Activated CD4-positive, alpha-beta memory T cell treated with anti-CD3 and anti-CD28 coated beads, Interleukin-2, amount 10 ng/mL, durations not matched to agents 7 days and 5 days (primary cell): ENCODE measurements at regions not wholly inside any gene's neighbourhood (a gene's known extent, or its start where the extent isn't known, plus 50 kb on each side); places are given as distances from the start of the nearest gene placed in this dataset.
"Not testable (repeated sequence)": the region's sequence is repeated elsewhere in the genome, so short reads cannot be mapped to it uniquely, and the experiment has no call there.

Experiments used
- CTCF ChIA-PET: fragments of 350-600 bp; sonication (Branson Sonifier 250); formaldehyde crosslinking; loops from one replicate; lab custom pipeline; 2021; ENCODE audit warnings: antibody characterized with exemption, inconsistent platforms; lab: Charles Lee
- POLR2A ChIA-PET: fragments of 350-600 bp; sonication (Branson Sonifier 250); formaldehyde crosslinking; loops from one replicate; lab custom pipeline; 2021; ENCODE audit warnings: antibody characterized with exemption; lab: Charles Lee
- DNase-seq: peaks from one replicate; pipeline ENCODE4 v3.0.0-alpha.2; 2020
- H3K27ac Mint-ChIP-seq: one replicate; pipeline ENCODE4 v1.8.0; 2021; ENCODE audit warnings: mild to moderate bottlenecking, mixed read lengths
- H3K27me3 Mint-ChIP-seq: one replicate; pipeline ENCODE4 v1.8.0; 2021; ENCODE audit warnings: mixed read lengths
- H3K36me3 Mint-ChIP-seq: one replicate; pipeline ENCODE4 v1.8.0; 2021; ENCODE audit warnings: low read depth, mixed read lengths
- H3K4me1 Mint-ChIP-seq: one replicate; pipeline ENCODE4 v1.8.0; 2021; ENCODE audit warnings: mixed read lengths
- H3K4me3 Mint-ChIP-seq: one replicate; pipeline ENCODE4 v1.8.0; 2021; ENCODE audit warnings: mild to moderate bottlenecking, mixed read lengths
- H3K9me3 Mint-ChIP-seq: one replicate; pipeline ENCODE4 v1.8.0; 2021; ENCODE audit warnings: mixed read lengths

DNA sequence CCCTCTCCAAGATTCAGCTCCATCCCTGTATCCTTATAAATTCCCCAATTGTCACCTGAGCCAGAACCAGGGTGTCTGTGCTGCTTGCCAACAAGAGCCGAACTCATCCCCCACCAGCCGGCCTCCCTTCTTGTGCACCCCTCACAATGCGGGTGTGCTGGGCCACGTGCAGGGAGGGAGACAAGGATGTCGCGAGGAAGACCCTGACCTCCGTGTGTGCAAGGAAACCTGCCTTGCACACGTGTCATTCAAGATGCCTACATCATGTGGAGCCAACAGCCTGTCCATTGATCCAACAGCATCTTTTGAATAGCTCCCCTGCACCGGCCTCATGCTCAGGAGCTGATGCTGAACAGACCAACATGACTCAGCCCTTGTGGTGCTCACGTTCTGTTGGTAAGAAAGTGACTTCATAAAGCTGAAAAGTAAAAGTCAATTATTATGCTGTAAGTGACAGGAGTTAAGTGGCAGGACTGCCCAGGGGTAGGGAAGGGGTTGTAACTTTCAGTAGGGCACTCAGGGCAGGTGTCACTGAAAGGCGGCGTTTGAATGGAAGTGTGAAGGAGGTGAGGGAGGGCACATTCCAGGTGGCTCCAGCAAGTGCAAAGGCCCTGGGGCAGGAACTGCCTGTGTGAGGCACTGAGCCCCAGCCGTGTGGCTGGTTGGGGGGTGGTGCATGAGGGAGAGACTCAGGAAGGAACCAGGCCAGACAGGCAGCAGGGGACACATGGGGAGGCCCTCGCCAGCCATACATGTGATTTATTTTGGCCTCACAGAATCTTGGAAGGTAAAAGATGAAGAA is 302.2 kb downstream of the FOXL1 start:
- CTCF ChIA-PET, result no interaction called here
- no peak for DNase-seq
- Mint-ChIP-seq H3K27ac (no peak overlapping the region), H3K9me3 (no peaks in the 10 kb centered on the region), H3K4me1 (no peaks in the 10 kb centered on the region), H3K36me3 (no peaks in the 10 kb centered on the region), H3K4me3 (no peak overlapping the region), H3K27me3 (peaks cover 22% of the 10 kb centered on the region)
- POLR2A ChIA-PET, result no interaction called here

DNA sequence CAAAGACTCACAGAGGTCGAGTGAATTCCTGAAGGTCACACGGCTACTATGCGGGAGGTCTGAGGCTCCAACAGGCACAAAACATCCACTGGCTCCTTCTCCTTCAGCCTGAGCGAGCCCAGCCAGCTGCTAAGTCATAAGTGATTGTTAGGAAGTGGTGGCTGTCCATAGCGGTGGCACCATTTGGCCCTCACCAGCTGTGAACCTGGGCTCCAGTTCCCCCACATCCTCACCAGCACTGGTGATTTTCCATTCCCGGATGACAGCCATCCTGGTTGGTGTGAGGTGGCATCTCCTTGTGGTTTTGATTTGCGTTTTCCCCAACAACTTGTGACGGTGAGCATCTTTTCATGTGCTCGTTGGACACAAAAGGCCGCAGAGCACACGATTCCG is 302.8 kb downstream of the FOXL1 start:
- ChIA-PET POLR2A (no interaction called here), CTCF (no interaction called here)
- Mint-ChIP-seq H3K27me3 (peaks cover 22% of the 10 kb centered on the region), H3K36me3 (no peaks in the 10 kb centered on the region), H3K4me3 (no peak overlapping the region), H3K27ac (no peak overlapping the region), H3K4me1 (no peaks in the 10 kb centered on the region), H3K9me3 (no peaks in the 10 kb centered on the region)
- DNase-seq, result no peak

DNA sequence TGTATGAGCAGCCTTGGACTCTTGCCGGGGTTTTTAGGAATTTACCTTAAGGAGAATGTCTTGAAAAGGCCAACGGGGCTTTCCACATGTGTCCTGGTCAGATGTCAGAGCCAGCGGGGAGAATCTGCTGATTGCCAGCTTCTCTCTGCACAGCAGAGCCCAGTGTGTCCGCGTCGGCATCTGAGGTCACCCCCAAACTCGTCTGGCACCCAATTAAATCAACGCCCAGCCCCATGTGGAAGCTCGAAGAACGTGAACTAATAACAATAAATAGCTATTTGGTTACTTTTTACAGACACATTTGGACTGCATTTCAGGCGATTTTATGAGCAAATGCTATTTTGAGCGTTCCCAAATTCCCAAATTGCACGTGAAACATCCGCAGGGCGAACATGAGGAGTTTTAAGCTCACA is 303.5 kb downstream of the FOXL1 start:
- H3K27me3 Mint-ChIP-seq, result peaks cover 22% of the 10 kb centered on the region
- H3K27ac Mint-ChIP-seq, result no peak overlapping the region
- no peaks in the 10 kb centered on the region for H3K36me3 Mint-ChIP-seq
- ChIA-PET CTCF (no interaction called here), POLR2A (no interaction called here)
- no peak for DNase-seq
- H3K4me1 Mint-ChIP-seq, result no peaks in the 10 kb centered on the region
- no peaks in the 10 kb centered on the region for H3K9me3 Mint-ChIP-seq
- H3K4me3 Mint-ChIP-seq, result no peak overlapping the region

DNA sequence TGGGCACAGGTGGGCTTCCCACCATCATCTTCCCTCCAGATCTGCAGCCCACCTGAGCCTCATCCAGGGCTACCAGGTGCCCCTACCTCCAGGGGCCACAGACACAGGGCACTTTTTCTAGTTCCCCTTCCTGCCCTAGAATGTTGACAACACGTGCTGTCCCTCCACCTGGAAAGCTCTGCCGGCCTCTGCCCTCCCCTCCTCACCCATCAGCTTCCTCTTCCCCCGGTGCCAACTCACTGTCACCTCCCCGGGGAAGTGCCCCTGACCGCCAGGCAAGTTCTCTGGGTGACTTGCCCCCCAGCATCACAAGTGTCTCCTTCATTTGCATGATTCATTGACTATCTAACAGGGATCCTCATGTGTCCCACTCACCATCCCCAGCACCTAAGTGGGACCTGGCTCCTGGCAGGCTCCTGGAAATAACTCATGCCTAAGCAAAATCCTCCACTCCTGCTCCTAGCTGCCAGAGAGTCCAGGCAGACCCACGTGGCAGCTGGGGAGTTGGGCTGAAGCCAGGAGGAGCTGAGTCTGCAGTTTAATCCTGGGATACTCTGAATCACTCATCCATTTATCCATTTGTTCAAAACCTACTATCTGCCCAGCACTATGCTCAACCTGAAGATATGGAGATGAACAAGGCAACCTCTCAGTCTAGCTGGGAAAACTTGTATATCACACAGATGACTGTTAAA is 304.4 kb downstream of the FOXL1 start:
- ChIA-PET CTCF (no interaction called here), POLR2A (no interaction called here)
- Mint-ChIP-seq H3K9me3 (no peaks in the 10 kb centered on the region), H3K4me3 (no peak overlapping the region), H3K27ac (no peak overlapping the region), H3K4me1 (no peaks in the 10 kb centered on the region), H3K36me3 (no peaks in the 10 kb centered on the region), H3K27me3 (peaks cover 16% of the 10 kb centered on the region)
- DNase-seq, result no peak

DNA sequence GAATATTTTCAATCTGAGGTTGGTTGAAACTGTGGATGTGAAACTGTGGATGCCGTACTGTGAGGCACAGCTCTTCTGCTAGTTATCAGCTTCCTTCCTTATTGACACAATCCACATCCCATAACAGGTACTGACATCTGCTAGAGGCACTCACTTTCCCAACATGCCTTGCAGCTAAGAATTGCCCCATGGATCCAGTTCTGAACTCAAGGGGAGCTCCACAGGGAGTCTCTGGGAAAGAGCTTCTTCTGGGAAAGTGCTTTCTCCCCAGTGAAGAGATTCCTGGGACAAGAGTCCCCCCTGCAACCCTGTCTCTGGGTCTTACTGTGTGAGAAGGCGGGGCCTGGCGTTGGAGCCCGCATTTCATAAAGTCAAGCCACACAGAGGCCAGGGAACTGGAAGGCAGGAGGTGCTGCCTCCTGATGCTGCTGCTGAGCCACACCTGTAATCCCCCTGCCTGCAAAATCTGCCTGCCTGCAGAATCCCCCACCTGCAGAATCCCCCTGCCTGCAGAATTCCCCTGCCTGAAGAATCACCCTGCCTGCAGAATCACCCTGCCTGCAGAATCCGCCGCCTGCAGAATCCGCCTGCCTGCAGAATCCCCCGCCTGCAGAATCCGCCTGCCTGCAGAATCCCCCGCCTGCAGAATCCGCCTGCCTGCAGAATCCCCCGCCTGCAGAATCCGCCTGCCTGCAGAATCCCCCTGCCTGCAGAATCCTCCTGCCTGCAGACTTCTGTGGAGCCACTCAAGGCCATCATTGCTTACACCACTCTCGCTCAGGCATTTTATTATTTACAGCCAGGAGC is 305.4 kb downstream of the FOXL1 start:
- POLR2A ChIA-PET, result no interaction called here
- H3K36me3 Mint-ChIP-seq, result no peaks in the 10 kb centered on the region
- CTCF ChIA-PET, result no interaction called here

DNA sequence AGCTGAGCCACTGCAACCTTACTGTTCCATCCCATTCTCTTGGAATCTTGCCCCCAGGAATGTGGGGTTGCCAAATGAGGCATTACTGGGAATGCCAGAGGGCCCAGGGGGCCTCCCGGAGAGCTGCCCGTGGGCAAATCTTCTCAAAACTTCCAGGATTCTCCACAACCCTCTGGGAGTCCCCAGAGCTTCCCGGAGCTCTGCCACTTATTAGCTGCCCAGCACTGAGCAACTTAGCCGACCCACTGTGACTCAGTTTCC is 306.0 kb downstream of the FOXL1 start:
- Mint-ChIP-seq H3K4me1 (no peaks in the 10 kb centered on the region), H3K27me3 (peaks cover 6% of the 10 kb centered on the region), H3K4me3 (no peak overlapping the region), H3K9me3 (peaks cover 3% of the 10 kb centered on the region), H3K36me3 (no peaks in the 10 kb centered on the region), H3K27ac (no peak overlapping the region)
- DNase-seq, result no peak
- ChIA-PET POLR2A (no interaction called here), CTCF (no interaction called here)

More for the DNA sequence above, 305.4 kb downstream of the FOXL1 start:
- Mint-ChIP-seq H3K27me3 (peaks cover 7% of the 10 kb centered on the region), H3K4me1 (no peaks in the 10 kb centered on the region), H3K4me3 (no peak overlapping the region), H3K9me3 (no peaks in the 10 kb centered on the region), H3K27ac (no peak overlapping the region)
- DNase-seq, result no peak

DNA sequence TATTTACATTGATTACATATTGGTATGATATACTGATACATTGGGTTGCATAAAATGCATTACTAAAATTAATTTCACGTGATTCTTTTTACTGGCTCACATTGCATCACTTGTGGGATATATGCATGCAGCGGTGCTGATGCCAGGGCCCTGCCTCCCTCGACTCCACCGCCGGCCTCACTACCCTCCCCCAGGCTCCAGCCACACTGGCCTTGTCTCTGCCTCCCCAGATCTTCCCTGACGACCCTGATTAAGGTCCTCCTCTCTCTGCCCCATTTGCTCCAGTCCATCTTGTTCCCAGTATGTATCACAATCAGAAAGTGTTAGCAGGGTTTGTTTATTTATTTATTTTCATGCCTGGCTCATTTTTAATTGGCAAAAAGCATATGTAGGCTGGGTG is 306.8 kb downstream of the FOXL1 start:
- no peak for DNase-seq
- Mint-ChIP-seq H3K27me3 (no peaks in the 10 kb centered on the region), H3K9me3 (peaks cover 3% of the 10 kb centered on the region), H3K36me3 (no peaks in the 10 kb centered on the region), H3K4me1 (no peaks in the 10 kb centered on the region), H3K4me3 (no peak overlapping the region), H3K27ac (no peak overlapping the region)
- POLR2A ChIA-PET, result no interaction called here
- CTCF ChIA-PET, result no interaction called here

DNA sequence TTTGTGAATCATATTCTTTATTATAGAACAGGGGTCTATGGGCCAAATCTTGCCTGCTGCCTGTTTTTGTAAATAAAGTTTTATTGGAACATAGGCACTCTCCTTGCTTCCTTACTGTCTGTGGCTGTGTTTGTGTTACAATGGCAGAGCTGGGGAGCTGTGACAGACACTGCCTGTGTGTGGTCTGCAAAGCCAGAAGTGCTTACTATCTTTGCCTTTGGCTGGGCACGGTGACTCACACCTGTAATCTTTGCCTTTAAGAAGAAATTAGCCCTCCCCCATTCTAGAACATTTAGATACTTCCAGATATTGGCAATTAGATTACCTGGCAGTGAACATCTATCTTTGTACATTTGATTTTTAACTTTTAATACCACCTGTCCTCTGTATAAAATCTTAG is 308.3 kb downstream of the FOXL1 start:
- H3K4me3 Mint-ChIP-seq, result no peak overlapping the region
- ChIA-PET POLR2A (no interaction called here), CTCF (no interaction called here)
- no peak for DNase-seq
- no peaks in the 10 kb centered on the region for H3K36me3 Mint-ChIP-seq
- H3K27me3 Mint-ChIP-seq, result no peaks in the 10 kb centered on the region
- H3K4me1 Mint-ChIP-seq, result no peaks in the 10 kb centered on the region
- H3K9me3 Mint-ChIP-seq, result peaks cover 3% of the 10 kb centered on the region
- no peak overlapping the region for H3K27ac Mint-ChIP-seq

DNA sequence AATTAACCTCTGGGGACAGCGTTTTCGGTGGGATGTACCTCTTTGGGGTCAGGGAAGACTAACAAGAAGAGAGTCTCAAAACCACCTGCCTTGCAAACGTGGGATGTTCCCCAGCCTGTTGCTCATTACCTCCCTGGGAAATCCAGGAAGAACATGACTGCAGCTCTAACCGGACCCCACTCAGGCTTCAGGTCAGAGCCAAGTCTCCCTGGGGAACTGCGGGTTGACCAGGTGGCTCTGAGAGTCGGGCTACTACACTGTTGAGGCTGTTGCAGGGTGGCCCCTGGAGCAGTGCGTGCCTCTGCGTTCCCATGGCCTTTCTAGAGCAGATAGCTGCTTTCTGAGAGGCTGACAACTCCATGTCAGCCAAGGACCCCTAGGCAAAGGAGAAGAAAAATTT is 309.1 kb downstream of the FOXL1 start:
- no peak overlapping the region for H3K4me3 Mint-ChIP-seq
- no peaks in the 10 kb centered on the region for H3K36me3 Mint-ChIP-seq
- peaks cover 3% of the 10 kb centered on the region for H3K9me3 Mint-ChIP-seq
- ChIA-PET POLR2A (no interaction called here), CTCF (no interaction called here)
- no peak overlapping the region for H3K27ac Mint-ChIP-seq
- DNase-seq, result no peak
- H3K4me1 Mint-ChIP-seq, result no peaks in the 10 kb centered on the region
- H3K27me3 Mint-ChIP-seq, result no peaks in the 10 kb centered on the region

DNA sequence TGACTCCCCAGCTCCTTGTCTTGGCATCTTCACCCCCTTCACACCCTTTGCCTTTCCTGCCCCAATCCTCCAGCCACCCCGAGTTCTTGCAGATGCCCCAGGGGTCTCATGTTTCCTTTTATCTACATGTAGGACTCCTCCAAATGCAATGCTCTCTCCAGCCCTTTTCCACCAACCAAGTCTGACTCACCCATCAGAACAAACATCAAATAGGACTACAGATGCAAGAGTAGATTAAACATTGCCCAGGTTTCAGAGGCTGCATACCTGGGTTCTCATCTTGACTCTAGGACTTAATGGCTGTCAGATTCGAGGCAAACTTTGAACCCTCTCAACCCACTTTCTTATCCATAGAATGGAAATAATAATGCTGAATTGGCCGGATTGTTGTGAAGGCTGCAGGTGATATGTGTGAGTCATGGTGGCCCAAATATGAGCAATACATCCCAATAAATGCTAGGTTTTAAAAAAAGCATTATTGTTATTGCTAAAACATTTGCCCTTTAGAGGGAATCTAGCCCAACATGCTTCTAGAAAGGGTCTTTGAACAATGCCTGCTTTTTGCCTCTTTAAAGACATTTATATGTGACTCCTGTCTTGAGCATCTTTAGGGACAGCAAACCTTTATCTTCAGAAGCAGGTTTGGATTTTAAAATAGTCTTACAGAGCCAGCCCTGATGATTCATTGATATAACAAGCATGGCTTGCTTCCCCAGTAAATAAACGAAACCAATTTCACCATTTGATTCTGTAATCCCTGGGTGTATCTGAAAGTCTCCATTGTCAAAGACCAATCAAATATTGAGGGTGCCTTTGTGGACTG is 310.1 kb downstream of the FOXL1 start:
- H3K27ac Mint-ChIP-seq, result no peak overlapping the region
- CTCF ChIA-PET, result no interaction called here
- no peaks in the 10 kb centered on the region for H3K27me3 Mint-ChIP-seq
- H3K36me3 Mint-ChIP-seq, result no peaks in the 10 kb centered on the region
- POLR2A ChIA-PET, result no interaction called here
- H3K4me1 Mint-ChIP-seq, result no peaks in the 10 kb centered on the region
- no peak for DNase-seq
- no peak overlapping the region for H3K4me3 Mint-ChIP-seq
- peaks cover 3% of the 10 kb centered on the region for H3K9me3 Mint-ChIP-seq

DNA sequence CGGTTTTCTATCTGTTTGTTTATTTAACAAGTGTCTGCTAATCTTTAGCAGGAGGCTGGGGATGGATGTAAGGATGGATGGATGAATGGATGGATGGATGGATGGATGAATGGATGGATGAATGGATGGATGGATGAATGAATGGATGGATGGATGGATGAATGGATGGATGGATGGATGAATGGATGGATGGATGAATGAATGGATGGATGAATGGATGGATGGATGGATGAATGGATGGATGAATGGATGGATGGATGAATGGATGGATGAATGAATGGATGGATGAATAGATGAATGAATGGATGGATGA is 310.7 kb downstream of the FOXL1 start:
- H3K9me3 Mint-ChIP-seq, POLR2A ChIA-PET, DNase-seq, H3K27me3 Mint-ChIP-seq, H3K27ac Mint-ChIP-seq, H3K4me1 Mint-ChIP-seq, CTCF ChIA-PET, H3K36me3 Mint-ChIP-seq, H3K4me3 Mint-ChIP-seq: not testable (repeated sequence)

DNA sequence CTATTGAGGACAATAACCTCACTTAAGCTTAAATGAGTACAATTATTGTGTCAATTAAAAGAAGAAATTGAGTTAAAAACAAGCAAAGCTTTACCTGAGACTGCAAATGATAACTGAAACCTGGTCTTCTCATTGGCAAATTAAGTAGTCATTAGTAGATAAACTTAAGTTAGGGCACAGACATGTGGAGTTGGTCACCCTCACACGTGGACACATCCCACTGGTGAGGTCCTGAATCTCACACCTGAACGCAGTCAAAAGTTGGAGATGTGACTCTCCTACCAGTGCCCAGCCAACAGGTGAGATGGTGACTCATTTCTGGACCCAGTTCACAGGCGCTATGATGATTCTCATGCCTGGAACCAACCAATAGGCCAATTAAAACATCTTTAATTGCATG is 311.6 kb downstream of the FOXL1 start:
- Mint-ChIP-seq H3K36me3 (no peaks in the 10 kb centered on the region), H3K9me3 (peaks cover 3% of the 10 kb centered on the region), H3K4me1 (no peaks in the 10 kb centered on the region), H3K4me3 (no peak overlapping the region), H3K27me3 (no peaks in the 10 kb centered on the region), H3K27ac (no peak overlapping the region)
- ChIA-PET CTCF (no interaction called here), POLR2A (no interaction called here)
- no peak for DNase-seq

DNA sequence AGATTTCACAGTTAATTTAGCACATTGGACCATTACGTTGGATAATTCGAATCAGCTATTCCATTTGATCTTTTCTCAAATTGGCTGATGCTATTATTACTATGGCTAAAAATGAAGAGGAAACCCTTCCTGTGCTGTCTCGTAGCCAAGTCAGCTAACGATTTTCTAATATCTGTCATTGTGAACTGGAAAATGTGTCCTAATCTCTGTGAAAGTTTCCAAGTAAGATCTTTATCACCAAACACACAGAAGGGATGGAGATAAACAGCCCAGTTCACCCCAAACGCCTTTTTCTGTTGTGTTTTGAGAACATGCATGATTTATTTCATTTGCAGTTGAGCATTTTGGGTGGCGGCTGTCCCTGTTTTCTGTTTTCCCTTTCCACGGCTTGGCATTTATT is 312.8 kb downstream of the FOXL1 start:
- no peak overlapping the region for H3K27ac Mint-ChIP-seq
- no peak overlapping the region for H3K4me3 Mint-ChIP-seq
- DNase-seq, result no peak
- no peaks in the 10 kb centered on the region for H3K4me1 Mint-ChIP-seq
- no peaks in the 10 kb centered on the region for H3K36me3 Mint-ChIP-seq
- peaks cover 3% of the 10 kb centered on the region for H3K9me3 Mint-ChIP-seq
- H3K27me3 Mint-ChIP-seq, result no peaks in the 10 kb centered on the region
- ChIA-PET CTCF (no interaction called here), POLR2A (interaction anchor here (0.7 kb wide), 1 partner anchor 175 kb away, joined by 3 read pairs; no protein-coding TSS in a partner anchor)
